ENCODE measurements at regions not wholly inside any gene's neighbourhood (a gene's known extent, or its start where the extent isn't known, plus 50 kb on each side); places are given as distances from the start of the nearest gene placed in this dataset.

GRCh38 chr16:86218479-86219170 lies 291.7 kb upstream of the FOXF1 start:
- TF ChIP-seq POLR2A (IDR thresholded peaks at IDR 0.05) (no peak), CTCF (IDR thresholded peaks at IDR 0.05) (no peak)
